NCI-H1105 (cell line): ENCODE measurements at regions not wholly inside any gene's neighbourhood (a gene's known extent, or its start where the extent isn't known, plus 50 kb on each side); places are given as distances from the start of the nearest gene placed in this dataset.
"Not testable (repeated sequence)": the region's sequence is repeated elsewhere in the genome, so short reads cannot be mapped to it uniquely, and the experiment has no call there.

Experiments used
- DNase-seq: peaks from one replicate; lab custom pipeline; 2025; lab: John Stamatoyannopoulos, UW

- DNase-seq: no peak
Measured at GRCh38 chr13:86051134-86052103, 252.2 kb upstream of the SLITRK6 start.

GRCh38 chr13:86038490-86038889 is 239.3 kb upstream of the SLITRK6 start:
- no peak for DNase-seq

GRCh38 chr13:86020351-86021002 is 221.3 kb upstream of the SLITRK6 start:
- DNase-seq: peak; percentile 3

- no peak for DNase-seq
Measured at GRCh38 chr13:86006317-86006716, 207.1 kb upstream of the SLITRK6 start.

GRCh38 chr13:86003029-86003428 is 203.8 kb upstream of the SLITRK6 start:
- DNase-seq: no peak

- DNase-seq: no peak
Measured at GRCh38 chr13:86000546-86000945, 201.3 kb upstream of the SLITRK6 start.

- DNase-seq: no peak
Measured at GRCh38 chr13:85997587-85997986, 198.4 kb upstream of the SLITRK6 start.

- peak; percentile 12 for DNase-seq
Measured at GRCh38 chr13:85995788-85996418, 196.7 kb upstream of the SLITRK6 start.

GRCh38 chr13:85993567-85993966 is 194.3 kb upstream of the SLITRK6 start:
- DNase-seq: no peak

GRCh38 chr13:85990397-85990796 is 191.2 kb upstream of the SLITRK6 start:
- no peak for DNase-seq

GRCh38 chr13:85985797-85986196 is 186.6 kb upstream of the SLITRK6 start:
- DNase-seq: no peak

- no peak for DNase-seq
Measured at GRCh38 chr13:85982102-85982501, 182.9 kb upstream of the SLITRK6 start.

GRCh38 chr13:85980447-85980846 is 181.2 kb upstream of the SLITRK6 start:
- not testable (repeated sequence) for DNase-seq

- no peak for DNase-seq
Measured at GRCh38 chr13:85976242-85976641, 177.0 kb upstream of the SLITRK6 start.

GRCh38 chr13:85974608-85975366 is 175.6 kb upstream of the SLITRK6 start:
- DNase-seq: no peak

GRCh38 chr13:85970727-85971126 is 171.5 kb upstream of the SLITRK6 start:
- DNase-seq: no peak

GRCh38 chr13:85969331-85969730 is 170.1 kb upstream of the SLITRK6 start:
- DNase-seq: no peak

- no peak for DNase-seq
Measured at GRCh38 chr13:85935868-85936467, 136.7 kb upstream of the SLITRK6 start.

- no peak for DNase-seq
Measured at GRCh38 chr13:85930108-85930507, 130.9 kb upstream of the SLITRK6 start.

GRCh38 chr13:85910962-85911361 is 111.7 kb upstream of the SLITRK6 start:
- DNase-seq: no peak

GRCh38 chr13:85900521-85900920 is 101.3 kb upstream of the SLITRK6 start:
- DNase-seq: no peak
